ENCODE measurements at regions not wholly inside any gene's neighbourhood (a gene's known extent, or its start where the extent isn't known, plus 50 kb on each side); places are given as distances from the start of the nearest gene placed in this dataset.

GRCh38 chr15:26433818-26434217 is 339.0 kb downstream of the GABRB3 start:
- TF ChIP-seq POLR2A (IDR thresholded peaks at IDR 0.05; ENCODE audit: extremely low read depth, insufficient read length) (no peak), CTCF (IDR thresholded peaks at IDR 0.05; ENCODE audit: low read depth, low read length) (no peak), MAX (IDR thresholded peaks at IDR 0.05; ENCODE audit: low read depth, low read length) (no peak), MYC (IDR thresholded peaks at IDR 0.05; ENCODE audit: low read depth, low read length) (no peak)
